SK-N-MC (cell line): ENCODE measurements at regions not wholly inside any gene's neighbourhood (a gene's known extent, or its start where the extent isn't known, plus 50 kb on each side); places are given as distances from the start of the nearest gene placed in this dataset.

Experiments
- EZH2 ChIP-seq: fragments of 200-600 bp; sonication (generic); IDR thresholded peaks from one replicate; pipeline ENCODE4 v1.6.1; 2017; ENCODE audit warnings: antibody characterized with exemption
- FOXP2 ChIP-seq: optimal IDR thresholded peaks from 2 replicates; pipeline ENCODE3; 2011; ENCODE audit warnings: mild to moderate bottlenecking, moderate library complexity; ENCODE audit not compliant: insufficient read depth; ENCODE audit errors: extremely low read length, control extremely low read depth

GRCh38 chr6:8301502-8301901 is 133.8 kb downstream of the SLC35B3 start:
- TF ChIP-seq FOXP2 (no peak), EZH2 (no peak)
